Caco-2 (cell line): ENCODE measurements at regions not wholly inside any gene's neighbourhood (a gene's known extent, or its start where the extent isn't known, plus 50 kb on each side); places are given as distances from the start of the nearest gene placed in this dataset.

Experiments used
- BruUV-seq: library from RNA; stranded (reverse); fragments of 400-500 nt; replicated peaks from 2 replicates; lab custom pipeline; 2021; lab: Mats Ljungman, UMichigan
- CTCF ChIA-PET: fragments of 300-600 bp; sonication (Branson Sonifier 250); formaldehyde crosslinking; loops from one replicate; lab custom pipeline; 2022; ENCODE audit warnings: antibody characterized with exemption; lab: Charles Lee
- POLR2A ChIA-PET: fragments of 300-600 bp; sonication (Branson Sonifier 250); formaldehyde crosslinking; loops from one replicate; lab custom pipeline; 2022; ENCODE audit warnings: antibody characterized with exemption; lab: Charles Lee
- DNase-seq, 2 experiments: peaks; one replicate each; pipeline versions ENCODE4 v3.0.0 to v3.0.0-alpha.2; 2020 to 2022
- H3K27me3 ChIP-seq: replicated peaks from 2 replicates; pipeline ENCODE4 v1.6.0; 2011; ENCODE audit warnings: low read length; ENCODE audit not compliant: control insufficient read depth, insufficient read depth
- H3K36me3 ChIP-seq: 2 replicates; pipeline ENCODE4 v1.5.1; 2011; ENCODE audit warnings: low read length; ENCODE audit not compliant: control insufficient read depth, insufficient read depth
- H3K4me1 ChIP-seq: fragments of 250-450 bp; sonication (Bioruptor Pico); 2 replicates; pipeline ENCODE4 v1.5.1; 2020; ENCODE audit warnings: mild to moderate bottlenecking
- H3K4me3 ChIP-seq: 2 replicates; pipeline ENCODE4 v1.5.1; 2011; ENCODE audit warnings: low read depth, mild to moderate bottlenecking, control low read depth, low read length
- H3K9me3 ChIP-seq: fragments of 250-450 bp; sonication (Bioruptor Pico); 2 replicates; pipeline ENCODE4 v1.5.1; 2020; ENCODE audit warnings: mild to moderate bottlenecking, moderate library complexity
- H3K27ac Mint-ChIP-seq: one replicate; pipeline ENCODE4 v1.8.0; 2022; ENCODE audit warnings: mixed read lengths; ENCODE audit not compliant: unreplicated experiment
- H3K27me3 Mint-ChIP-seq: one replicate; pipeline ENCODE4 v1.8.0; 2022; ENCODE audit warnings: mixed read lengths; ENCODE audit not compliant: insufficient read depth, unreplicated experiment
- H3K36me3 Mint-ChIP-seq: one replicate; pipeline ENCODE4 v1.8.0; 2022; ENCODE audit warnings: mild to moderate bottlenecking, mixed read lengths; ENCODE audit not compliant: insufficient read depth, unreplicated experiment
- H3K4me1 Mint-ChIP-seq: one replicate; pipeline ENCODE4 v1.8.0; 2022; ENCODE audit warnings: low read depth, mixed read lengths; ENCODE audit not compliant: unreplicated experiment
- H3K4me3 Mint-ChIP-seq: one replicate; pipeline ENCODE4 v1.8.0; 2022; ENCODE audit warnings: mild to moderate bottlenecking, moderate library complexity, mixed read lengths; ENCODE audit not compliant: unreplicated experiment
- H3K9me3 Mint-ChIP-seq: one replicate; pipeline ENCODE4 v1.8.0; 2022; ENCODE audit warnings: mixed read lengths; ENCODE audit not compliant: unreplicated experiment
- intact Hi-C: fragments of 100-400 bp; cut with micrococcal nuclease; formaldehyde crosslinking; loops from one replicate; pipeline ENCODE4 v1.10.0; 2022; ENCODE audit not compliant: unreplicated experiment
- TF ChIP-seq, protein P1 (sequence below), 2 experiments: fragments of 200-600 bp in 1 of 2; IDR thresholded peaks; 1 replicate in 1 of 2; 2 replicates in 1 of 2; pipeline versions ENCODE4 v1.5.1 to v1.8.0; 2011 to 2022; ENCODE audit warnings: antibody characterized with exemption in 1 of 2, control low read depth in 1 of 2, inconsistent platforms in 1 of 2, low read depth in 1 of 2, low read length in 1 of 2, mild to moderate bottlenecking in 1 of 2, moderate library complexity in 1 of 2; ENCODE audit not compliant: insufficient read depth in 1 of 2, severe bottlenecking in 1 of 2, unreplicated experiment in 1 of 2

DNA sequence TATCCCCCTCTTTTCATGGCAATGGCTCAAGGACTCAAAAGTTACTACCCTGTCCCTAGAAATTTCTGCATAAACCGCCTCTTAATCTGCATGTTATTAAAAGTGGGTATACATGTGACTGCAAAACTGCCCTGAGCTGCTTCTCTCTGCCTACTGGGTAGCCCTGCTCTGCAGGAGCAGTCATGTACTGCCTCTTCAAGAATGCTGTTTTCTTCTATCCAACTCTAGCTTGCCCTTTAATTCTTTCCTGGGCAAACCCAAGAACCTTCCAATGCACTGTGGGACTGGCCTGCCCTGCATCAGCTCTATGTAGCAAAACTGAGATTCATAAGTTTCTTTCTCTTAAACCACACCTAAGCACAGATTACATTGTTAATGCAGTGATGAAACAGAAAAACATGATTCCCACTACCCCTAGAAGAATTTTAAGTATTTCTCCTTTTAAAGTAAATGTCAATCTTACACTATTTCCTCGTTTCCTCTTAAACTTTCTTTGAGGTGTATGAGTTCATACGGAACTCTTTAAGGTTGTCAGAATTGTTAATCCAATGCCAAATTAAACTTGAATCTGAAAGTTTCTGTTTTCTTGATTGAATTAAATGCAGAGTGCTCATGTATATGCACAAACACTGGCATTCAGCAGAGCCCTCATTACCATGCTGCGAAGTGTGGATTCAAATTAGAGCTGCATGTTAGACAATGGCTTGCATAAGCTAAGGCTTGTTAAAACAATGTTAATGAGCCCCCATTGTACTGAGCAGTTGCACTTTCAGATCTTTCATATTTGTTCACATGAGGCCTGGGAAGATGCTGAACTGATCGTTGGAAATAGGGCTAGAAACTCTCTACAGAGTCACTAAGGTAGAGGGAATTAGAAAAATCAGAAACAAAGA lies 669.9 kb upstream of the PCDH20 start:
- no peaks in the 10 kb centered on the region for H3K9me3 ChIP-seq
- intact Hi-C loops, result no loop called here
- no peak overlapping the region for H3K4me3 ChIP-seq
- Mint-ChIP-seq H3K9me3 (no peaks in the 10 kb centered on the region), H3K4me1 (no peaks in the 10 kb centered on the region), H3K27me3 (no peaks in the 10 kb centered on the region), H3K4me3 (no peak overlapping the region), H3K36me3 (no peaks in the 10 kb centered on the region), H3K27ac (no peak overlapping the region)
- POLR2A ChIA-PET, result no interaction called here
- TF ChIP-seq, protein P1, sequence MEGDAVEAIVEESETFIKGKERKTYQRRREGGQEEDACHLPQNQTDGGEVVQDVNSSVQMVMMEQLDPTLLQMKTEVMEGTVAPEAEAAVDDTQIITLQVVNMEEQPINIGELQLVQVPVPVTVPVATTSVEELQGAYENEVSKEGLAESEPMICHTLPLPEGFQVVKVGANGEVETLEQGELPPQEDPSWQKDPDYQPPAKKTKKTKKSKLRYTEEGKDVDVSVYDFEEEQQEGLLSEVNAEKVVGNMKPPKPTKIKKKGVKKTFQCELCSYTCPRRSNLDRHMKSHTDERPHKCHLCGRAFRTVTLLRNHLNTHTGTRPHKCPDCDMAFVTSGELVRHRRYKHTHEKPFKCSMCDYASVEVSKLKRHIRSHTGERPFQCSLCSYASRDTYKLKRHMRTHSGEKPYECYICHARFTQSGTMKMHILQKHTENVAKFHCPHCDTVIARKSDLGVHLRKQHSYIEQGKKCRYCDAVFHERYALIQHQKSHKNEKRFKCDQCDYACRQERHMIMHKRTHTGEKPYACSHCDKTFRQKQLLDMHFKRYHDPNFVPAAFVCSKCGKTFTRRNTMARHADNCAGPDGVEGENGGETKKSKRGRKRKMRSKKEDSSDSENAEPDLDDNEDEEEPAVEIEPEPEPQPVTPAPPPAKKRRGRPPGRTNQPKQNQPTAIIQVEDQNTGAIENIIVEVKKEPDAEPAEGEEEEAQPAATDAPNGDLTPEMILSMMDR (IDR thresholded peaks at IDR 0.05; ENCODE audit: insufficient read depth in 1 of 2, low read depth in 1 of 2, low read length in 1 of 2, severe bottlenecking in 1 of 2, unreplicated experiment in 1 of 2), result no peak
- CTCF ChIA-PET, result no interaction called here
- no peaks in the 10 kb centered on the region for H3K4me1 ChIP-seq
- no TSS peak for BruUV-seq
- DNase-seq, result no peak
- H3K27me3 ChIP-seq, result no peaks in the 10 kb centered on the region
- H3K36me3 ChIP-seq, result no peaks in the 10 kb centered on the region

DNA sequence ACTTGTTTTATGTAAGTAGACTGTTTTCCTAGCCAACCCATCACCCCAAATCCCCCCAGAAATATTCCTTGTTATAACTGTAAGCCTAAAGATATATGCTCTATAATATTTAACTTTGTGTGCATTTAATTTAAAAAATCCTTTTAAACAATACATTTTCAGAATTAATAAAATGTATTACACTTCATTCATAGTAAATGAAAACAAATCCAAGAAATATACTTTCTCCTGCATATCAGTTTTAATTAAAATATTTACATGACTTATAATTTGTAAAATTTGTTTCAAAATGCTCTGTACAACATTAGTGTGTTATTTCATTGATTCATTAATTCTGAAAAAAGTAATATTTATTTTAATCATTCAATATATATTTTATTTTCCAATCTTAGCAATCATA lies 669.1 kb upstream of the PCDH20 start:
- H3K36me3 Mint-ChIP-seq, result no peaks in the 10 kb centered on the region
- no peak overlapping the region for H3K4me3 Mint-ChIP-seq
- no peak overlapping the region for H3K27ac Mint-ChIP-seq
- H3K9me3 Mint-ChIP-seq, result no peaks in the 10 kb centered on the region
- no TSS peak for BruUV-seq
- H3K4me1 ChIP-seq, result no peaks in the 10 kb centered on the region
- no peaks in the 10 kb centered on the region for H3K27me3 Mint-ChIP-seq
- no peak overlapping the region for H3K4me3 ChIP-seq
- H3K27me3 ChIP-seq, result no peaks in the 10 kb centered on the region
- no peaks in the 10 kb centered on the region for H3K36me3 ChIP-seq
- intact Hi-C loops, result no loop called here
- no peaks in the 10 kb centered on the region for H3K9me3 ChIP-seq
- ChIA-PET CTCF (no interaction called here), POLR2A (no interaction called here)
- TF ChIP-seq, protein P1 (IDR thresholded peaks at IDR 0.05; ENCODE audit: insufficient read depth in 1 of 2, low read depth in 1 of 2, low read length in 1 of 2, severe bottlenecking in 1 of 2, unreplicated experiment in 1 of 2), result no peak
- no peak for DNase-seq
- no peaks in the 10 kb centered on the region for H3K4me1 Mint-ChIP-seq

DNA sequence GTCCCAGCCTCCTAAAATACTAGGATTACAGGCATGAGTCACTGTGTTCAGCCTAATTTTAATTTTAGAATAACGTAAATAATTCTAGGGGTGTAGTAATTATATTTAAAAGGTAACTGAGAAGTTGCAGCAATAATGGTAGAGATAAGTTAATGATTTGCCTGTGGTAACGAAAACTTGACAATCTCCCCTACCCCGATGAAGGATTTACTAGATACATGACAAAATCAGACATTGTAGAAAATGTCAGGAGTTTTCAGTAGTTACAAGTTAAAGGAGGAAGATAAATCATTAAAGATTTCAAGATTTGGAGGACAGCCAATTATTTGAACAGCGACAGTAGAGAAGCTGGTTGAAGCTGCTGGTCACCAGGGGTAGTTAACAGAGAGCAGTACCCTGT lies 652.2 kb upstream of the PCDH20 start:
- no TSS peak for BruUV-seq
- Mint-ChIP-seq H3K27ac (no peak overlapping the region), H3K27me3 (no peaks in the 10 kb centered on the region), H3K4me1 (no peaks in the 10 kb centered on the region), H3K9me3 (no peaks in the 10 kb centered on the region), H3K36me3 (no peaks in the 10 kb centered on the region), H3K4me3 (no peak overlapping the region)
- Histone ChIP-seq H3K36me3 (no peaks in the 10 kb centered on the region), H3K4me3 (no peak overlapping the region), H3K4me1 (no peaks in the 10 kb centered on the region), H3K9me3 (no peaks in the 10 kb centered on the region), H3K27me3 (no peaks in the 10 kb centered on the region)
- ChIA-PET POLR2A (no interaction called here), CTCF (no interaction called here)
- DNase-seq, result no peak
- intact Hi-C loops, result no loop called here
- TF ChIP-seq, protein P1 (IDR thresholded peaks at IDR 0.05; ENCODE audit: insufficient read depth in 1 of 2, low read depth in 1 of 2, low read length in 1 of 2, severe bottlenecking in 1 of 2, unreplicated experiment in 1 of 2), result no peak
